Uterus (tissue), 2 donors: ENCODE measurements at regions not wholly inside any gene's neighbourhood (a gene's known extent, or its start where the extent isn't known, plus 50 kb on each side); places are given as distances from the start of the nearest gene placed in this dataset.
"Not testable (repeated sequence)": the region's sequence is repeated elsewhere in the genome, so short reads cannot be mapped to it uniquely, and the experiment has no call there.

ENCODE experiments used
- CTCF ChIP-seq, 4 experiments: fragments of 200-600 bp in 2 of 4; fragments of 450-650 bp in 2 of 4; sonication (generic) in 2 of 4; IDR thresholded peaks; one replicate each; pipeline ENCODE4 v1.5.1; 2016 to 2019; ENCODE audit warnings: antibody characterized with exemption in 4 of 4, mild to moderate bottlenecking in 2 of 4, moderate library complexity in 1 of 4
- POLR2A ChIP-seq, 2 donors: fragments of 450-650 bp; IDR thresholded peaks; one replicate each; pipeline ENCODE4 v1.6.1; 2016; ENCODE audit warnings: antibody characterized with exemption in 2 of 2, mild to moderate bottlenecking in 1 of 2, moderate library complexity in 1 of 2

DNA sequence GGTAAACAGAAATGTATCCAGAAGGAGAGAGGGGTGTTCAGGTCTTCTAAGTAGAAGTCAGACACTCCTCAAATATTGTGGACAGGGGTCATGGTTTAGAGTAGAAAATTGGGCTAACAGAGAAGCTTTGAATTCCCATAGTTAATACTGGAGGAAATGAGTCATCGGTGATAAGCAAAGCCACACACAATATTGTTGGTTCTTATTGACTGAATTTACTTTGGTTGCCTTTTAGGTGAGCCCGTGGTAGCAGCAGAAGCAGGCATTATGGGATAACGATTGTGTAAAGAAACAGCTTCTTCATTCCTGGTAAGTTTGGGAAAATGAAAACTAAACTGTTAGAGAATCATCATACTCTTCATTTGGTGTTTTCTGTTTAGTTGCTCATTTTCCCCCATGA is 110.2 kb upstream of the VKORC1L1 start:
- TF ChIP-seq CTCF, POLR2A (IDR thresholded peaks at IDR 0.05): not testable (repeated sequence)
